WTC11 (cell line): ENCODE measurements at regions not wholly inside any gene's neighbourhood (a gene's known extent, or its start where the extent isn't known, plus 50 kb on each side); places are given as distances from the start of the nearest gene placed in this dataset.

Source experiments
- ATAC-seq: fragments of 200-7000 bp; cut with Tn5 transposase; 2 replicates; pipeline ENCODE4 v1.10.0; 2021; ENCODE audit warnings: mild to moderate bottlenecking, moderate library complexity
- CTCF ChIA-PET: fragments of 300-600 bp; sonication (Branson Sonifier 250); formaldehyde crosslinking; loops from one replicate; lab custom pipeline; 2021; ENCODE audit warnings: antibody characterized with exemption; lab: Charles Lee
- POLR2A ChIA-PET: fragments of 350-600 bp; sonication (Branson Sonifier 250); formaldehyde crosslinking; loops from one replicate; lab custom pipeline; 2021; ENCODE audit warnings: antibody characterized with exemption; lab: Charles Lee
- DNase-seq: peaks from one replicate; pipeline ENCODE4 v3.0.0; 2021; ENCODE audit warnings: low spot score
- H3K27ac Mint-ChIP-seq: 2 replicates; pipeline ENCODE4 v1.8.0; 2021; ENCODE audit warnings: mixed read lengths
- H3K27me3 Mint-ChIP-seq: 2 replicates; pipeline ENCODE4 v1.8.0; 2021; ENCODE audit warnings: low read depth, mild to moderate bottlenecking, moderate library complexity, mixed read lengths
- H3K36me3 Mint-ChIP-seq: 2 replicates; pipeline ENCODE4 v1.8.0; 2021; ENCODE audit warnings: mixed read lengths
- H3K4me1 Mint-ChIP-seq: 2 replicates; pipeline ENCODE4 v1.8.0; 2022; ENCODE audit warnings: mixed read lengths
- H3K4me3 Mint-ChIP-seq: 2 replicates; pipeline ENCODE4 v1.8.0; 2021; ENCODE audit warnings: mild to moderate bottlenecking, moderate library complexity, mixed read lengths
- H3K9me3 Mint-ChIP-seq: 2 replicates; pipeline ENCODE4 v1.8.0; 2021; ENCODE audit warnings: mixed read lengths
- ELF4 ChIP-seq: sonication (generic); formaldehyde crosslinking; IDR thresholded peaks from 2 replicates; pipeline ENCODE4 v1.8.1; 2022; ENCODE audit warnings: low read depth, mild to moderate bottlenecking, moderate library complexity, missing genetic modification reagents
- FOXP4 ChIP-seq: sonication (generic); formaldehyde crosslinking; IDR thresholded peaks from 2 replicates; pipeline ENCODE4 v1.8.0; 2022; ENCODE audit warnings: mild to moderate bottlenecking, missing genetic modification reagents
- GRHL2 ChIP-seq: fragments of 250-450 bp; sonication (Bioruptor Pico); IDR thresholded peaks from 2 replicates; pipeline ENCODE4 v1.8.0; 2022; ENCODE audit warnings: mild to moderate bottlenecking, moderate library complexity; ENCODE audit not compliant: insufficient replicate concordance, severe bottlenecking
- NFATC4 ChIP-seq: fragments of 250-450 bp; sonication (Bioruptor Pico); IDR thresholded peaks from 2 replicates; pipeline ENCODE4 v1.9.0; 2021; ENCODE audit warnings: mild to moderate bottlenecking
- NR3C1 ChIP-seq: sonication (generic); formaldehyde crosslinking; conservative IDR thresholded peaks from 2 replicates; pipeline ENCODE4 v1.8.1; 2023; ENCODE audit warnings: low read depth, mild to moderate bottlenecking, missing genetic modification reagents
- OVOL2 ChIP-seq: fragments of 250-450 bp; sonication (Bioruptor Pico); IDR thresholded peaks from 2 replicates; pipeline ENCODE4 v1.9.0; 2021; ENCODE audit warnings: mild to moderate bottlenecking, borderline replicate concordance
- PRDM15 ChIP-seq: sonication (generic); formaldehyde crosslinking; IDR thresholded peaks from 2 replicates; pipeline ENCODE4 v1.8.0; 2022; ENCODE audit warnings: missing genetic modification reagents
- SP1 ChIP-seq: sonication (generic); formaldehyde crosslinking; conservative IDR thresholded peaks from 2 replicates; pipeline ENCODE4 v1.8.1; 2022; ENCODE audit warnings: missing genetic modification reagents
- TCF7 ChIP-seq: sonication (generic); formaldehyde crosslinking; IDR thresholded peaks from 2 replicates; pipeline ENCODE4 v1.8.0; 2022; ENCODE audit warnings: mild to moderate bottlenecking, low read depth, missing genetic modification reagents, moderate library complexity
- TEAD1 ChIP-seq: sonication (generic); formaldehyde crosslinking; IDR thresholded peaks from 2 replicates; pipeline ENCODE4 v1.8.0; 2022; ENCODE audit warnings: mild to moderate bottlenecking, missing genetic modification reagents
- ZNF219 ChIP-seq: sonication (generic); formaldehyde crosslinking; IDR thresholded peaks from 2 replicates; pipeline ENCODE4 v1.8.0; 2023; ENCODE audit warnings: missing genetic modification reagents, mild to moderate bottlenecking, borderline replicate concordance
- ZNF423 ChIP-seq: fragments of 250-450 bp; sonication (Bioruptor Pico); IDR thresholded peaks from 2 replicates; pipeline ENCODE4 v2.1.2; 2022; ENCODE audit warnings: mild to moderate bottlenecking, moderate library complexity
- ZSCAN18 ChIP-seq: fragments of 250-450 bp; sonication (Bioruptor Pico); IDR thresholded peaks from 2 replicates; pipeline ENCODE4 v2.1.2; 2022; ENCODE audit warnings: mild to moderate bottlenecking, moderate library complexity
- TF ChIP-seq, protein P1 (sequence below): sonication (generic); formaldehyde crosslinking; IDR thresholded peaks from 2 replicates; pipeline ENCODE4 v1.8.0; 2022; ENCODE audit warnings: mild to moderate bottlenecking, missing genetic modification reagents
- TF ChIP-seq, protein P2 (sequence below): sonication (generic); formaldehyde crosslinking; IDR thresholded peaks from 2 replicates; pipeline ENCODE4 v1.8.1; 2023; ENCODE audit warnings: mild to moderate bottlenecking, missing genetic modification reagents
- TF ChIP-seq, protein P3 (sequence below): sonication (generic); formaldehyde crosslinking; IDR thresholded peaks from 2 replicates; pipeline ENCODE4 v1.8.1; 2023; ENCODE audit warnings: mild to moderate bottlenecking, missing genetic modification reagents
- TF ChIP-seq, protein P4 (sequence below): fragments of 250-450 bp; sonication (Bioruptor Pico); IDR thresholded peaks from 2 replicates; pipeline ENCODE4 v1.9.0; 2021; ENCODE audit warnings: mild to moderate bottlenecking
- TF ChIP-seq, protein P5 (sequence below): sonication (generic); formaldehyde crosslinking; IDR thresholded peaks from 2 replicates; pipeline ENCODE4 v1.8.1; 2022; ENCODE audit warnings: low read depth, mild to moderate bottlenecking, moderate library complexity, missing genetic modification reagents, borderline replicate concordance
- TF ChIP-seq, protein P6 (sequence below): sonication (generic); formaldehyde crosslinking; IDR thresholded peaks from 2 replicates; pipeline ENCODE4 v1.8.1; 2023; ENCODE audit warnings: mild to moderate bottlenecking, missing genetic modification reagents, moderate library complexity

GRCh38 chr15:35858707-35859106 is 312.7 kb upstream of the DPH6 start (continued):
- TF ChIP-seq, protein P1, sequence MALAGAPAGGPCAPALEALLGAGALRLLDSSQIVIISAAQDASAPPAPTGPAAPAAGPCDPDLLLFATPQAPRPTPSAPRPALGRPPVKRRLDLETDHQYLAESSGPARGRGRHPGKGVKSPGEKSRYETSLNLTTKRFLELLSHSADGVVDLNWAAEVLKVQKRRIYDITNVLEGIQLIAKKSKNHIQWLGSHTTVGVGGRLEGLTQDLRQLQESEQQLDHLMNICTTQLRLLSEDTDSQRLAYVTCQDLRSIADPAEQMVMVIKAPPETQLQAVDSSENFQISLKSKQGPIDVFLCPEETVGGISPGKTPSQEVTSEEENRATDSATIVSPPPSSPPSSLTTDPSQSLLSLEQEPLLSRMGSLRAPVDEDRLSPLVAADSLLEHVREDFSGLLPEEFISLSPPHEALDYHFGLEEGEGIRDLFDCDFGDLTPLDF (CRISPR knock-in tag), result no peak
- TF ChIP-seq OVOL2 (CRISPR knock-in tag), result no peak
- TF ChIP-seq, all 79 proteins: peak for 0

GRCh38 chr15:35863655-35864054 is 317.7 kb upstream of the DPH6 start:
- Mint-ChIP-seq H3K4me3 (no peak overlapping the region), H3K4me1 (peaks cover 25% of the 10 kb centered on the region), H3K9me3 (peaks cover 8% of the 10 kb centered on the region), H3K36me3 (no peaks in the 10 kb centered on the region)
- CTCF ChIA-PET, result no interaction called here
- no peak for ATAC-seq
- TF ChIP-seq OVOL2 (CRISPR knock-in tag) (no peak), ZNF423 (CRISPR knock-in tag) (no peak), NR3C1 (no peak), ZSCAN18 (no peak)
- TF ChIP-seq, all 79 proteins: peak for 0
- Mint-ChIP-seq H3K27ac (no peak overlapping the region), H3K27me3 (no peaks in the 10 kb centered on the region)
- no peak for DNase-seq
- POLR2A ChIA-PET, result no interaction called here

DNA sequence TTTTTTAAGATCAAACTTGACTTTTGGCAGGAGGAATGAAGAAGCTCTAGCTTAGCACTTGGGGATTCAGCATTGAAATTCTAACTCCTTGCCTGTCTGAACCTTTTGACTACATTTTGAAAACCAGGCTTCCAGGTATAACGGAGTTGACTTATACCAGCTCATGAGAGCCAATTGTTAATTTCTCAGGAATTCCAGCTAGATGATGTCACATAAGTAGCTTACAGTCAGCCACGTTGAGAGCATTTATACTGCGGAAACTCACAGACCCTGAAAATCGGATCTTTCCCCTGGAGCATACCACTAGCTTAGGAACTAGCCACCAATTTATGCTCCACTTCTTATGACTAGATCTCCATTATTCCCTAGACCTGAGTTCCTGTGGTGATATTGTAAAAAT is 321.4 kb upstream of the DPH6 start:
- no peaks in the 10 kb centered on the region for H3K36me3 Mint-ChIP-seq
- CTCF ChIA-PET, result no interaction called here
- peaks cover 4% of the 10 kb centered on the region for H3K9me3 Mint-ChIP-seq
- ATAC-seq (no peak), DNase-seq (no peak)
- no peak overlapping the region for H3K4me3 Mint-ChIP-seq
- no peak overlapping the region for H3K27ac Mint-ChIP-seq
- H3K4me1 Mint-ChIP-seq, result peaks cover 35% of the 10 kb centered on the region
- no peaks in the 10 kb centered on the region for H3K27me3 Mint-ChIP-seq
- POLR2A ChIA-PET, result interaction anchor here (0.6 kb wide), 1 partner anchor 347 kb away, joined by 3 read pairs; no protein-coding TSS in a partner anchor
- TF ChIP-seq, protein P2, sequence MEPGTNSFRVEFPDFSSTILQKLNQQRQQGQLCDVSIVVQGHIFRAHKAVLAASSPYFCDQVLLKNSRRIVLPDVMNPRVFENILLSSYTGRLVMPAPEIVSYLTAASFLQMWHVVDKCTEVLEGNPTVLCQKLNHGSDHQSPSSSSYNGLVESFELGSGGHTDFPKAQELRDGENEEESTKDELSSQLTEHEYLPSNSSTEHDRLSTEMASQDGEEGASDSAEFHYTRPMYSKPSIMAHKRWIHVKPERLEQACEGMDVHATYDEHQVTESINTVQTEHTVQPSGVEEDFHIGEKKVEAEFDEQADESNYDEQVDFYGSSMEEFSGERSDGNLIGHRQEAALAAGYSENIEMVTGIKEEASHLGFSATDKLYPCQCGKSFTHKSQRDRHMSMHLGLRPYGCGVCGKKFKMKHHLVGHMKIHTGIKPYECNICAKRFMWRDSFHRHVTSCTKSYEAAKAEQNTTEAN (CRISPR knock-in tag), result no peak
- no peak for TF ChIP-seq NFATC4 (CRISPR knock-in tag)
- TF ChIP-seq ELF4 (CRISPR knock-in tag), result no peak
- no peak for TF ChIP-seq ZNF219 (CRISPR knock-in tag)
- TF ChIP-seq, protein P3, sequence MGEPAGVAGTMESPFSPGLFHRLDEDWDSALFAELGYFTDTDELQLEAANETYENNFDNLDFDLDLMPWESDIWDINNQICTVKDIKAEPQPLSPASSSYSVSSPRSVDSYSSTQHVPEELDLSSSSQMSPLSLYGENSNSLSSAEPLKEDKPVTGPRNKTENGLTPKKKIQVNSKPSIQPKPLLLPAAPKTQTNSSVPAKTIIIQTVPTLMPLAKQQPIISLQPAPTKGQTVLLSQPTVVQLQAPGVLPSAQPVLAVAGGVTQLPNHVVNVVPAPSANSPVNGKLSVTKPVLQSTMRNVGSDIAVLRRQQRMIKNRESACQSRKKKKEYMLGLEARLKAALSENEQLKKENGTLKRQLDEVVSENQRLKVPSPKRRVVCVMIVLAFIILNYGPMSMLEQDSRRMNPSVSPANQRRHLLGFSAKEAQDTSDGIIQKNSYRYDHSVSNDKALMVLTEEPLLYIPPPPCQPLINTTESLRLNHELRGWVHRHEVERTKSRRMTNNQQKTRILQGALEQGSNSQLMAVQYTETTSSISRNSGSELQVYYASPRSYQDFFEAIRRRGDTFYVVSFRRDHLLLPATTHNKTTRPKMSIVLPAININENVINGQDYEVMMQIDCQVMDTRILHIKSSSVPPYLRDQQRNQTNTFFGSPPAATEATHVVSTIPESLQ (CRISPR knock-in tag), result no peak
- TF ChIP-seq, protein P4, sequence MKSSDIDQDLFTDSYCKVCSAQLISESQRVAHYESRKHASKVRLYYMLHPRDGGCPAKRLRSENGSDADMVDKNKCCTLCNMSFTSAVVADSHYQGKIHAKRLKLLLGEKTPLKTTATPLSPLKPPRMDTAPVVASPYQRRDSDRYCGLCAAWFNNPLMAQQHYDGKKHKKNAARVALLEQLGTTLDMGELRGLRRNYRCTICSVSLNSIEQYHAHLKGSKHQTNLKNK (CRISPR knock-in tag), result no peak
- no peak for TF ChIP-seq PRDM15 (CRISPR knock-in tag)
- TF ChIP-seq TCF7 (CRISPR knock-in tag), result no peak
- no peak for TF ChIP-seq GRHL2 (CRISPR knock-in tag)
- TF ChIP-seq TEAD1 (CRISPR knock-in tag), result no peak
- TF ChIP-seq, protein P5, sequence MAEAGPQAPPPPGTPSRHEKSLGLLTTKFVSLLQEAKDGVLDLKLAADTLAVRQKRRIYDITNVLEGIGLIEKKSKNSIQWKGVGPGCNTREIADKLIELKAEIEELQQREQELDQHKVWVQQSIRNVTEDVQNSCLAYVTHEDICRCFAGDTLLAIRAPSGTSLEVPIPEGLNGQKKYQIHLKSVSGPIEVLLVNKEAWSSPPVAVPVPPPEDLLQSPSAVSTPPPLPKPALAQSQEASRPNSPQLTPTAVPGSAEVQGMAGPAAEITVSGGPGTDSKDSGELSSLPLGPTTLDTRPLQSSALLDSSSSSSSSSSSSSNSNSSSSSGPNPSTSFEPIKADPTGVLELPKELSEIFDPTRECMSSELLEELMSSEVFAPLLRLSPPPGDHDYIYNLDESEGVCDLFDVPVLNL (CRISPR knock-in tag), result no peak
- TF ChIP-seq FOXP4, result no peak
- TF ChIP-seq, protein P6, sequence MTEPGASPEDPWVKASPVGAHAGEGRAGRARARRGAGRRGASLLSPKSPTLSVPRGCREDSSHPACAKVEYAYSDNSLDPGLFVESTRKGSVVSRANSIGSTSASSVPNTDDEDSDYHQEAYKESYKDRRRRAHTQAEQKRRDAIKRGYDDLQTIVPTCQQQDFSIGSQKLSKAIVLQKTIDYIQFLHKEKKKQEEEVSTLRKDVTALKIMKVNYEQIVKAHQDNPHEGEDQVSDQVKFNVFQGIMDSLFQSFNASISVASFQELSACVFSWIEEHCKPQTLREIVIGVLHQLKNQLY, result no peak
- TF ChIP-seq SP1 (CRISPR knock-in tag), result no peak
